HG03060 (cell line): ENCODE measurements at regions not wholly inside any gene's neighbourhood (a gene's known extent, or its start where the extent isn't known, plus 50 kb on each side); places are given as distances from the start of the nearest gene placed in this dataset.

Experiments
- ATAC-seq: cut with Tn5 transposase; IDR thresholded peaks from one replicate; pipeline ENCODE4 v1.9.1; 2021; ENCODE audit warnings: low read depth, moderate number of reproducible peaks; ENCODE audit not compliant: unreplicated experiment

GRCh38 chr6:104239971-104240370 is 619.7 kb downstream of the HACE1 start:
- no peak for ATAC-seq

GRCh38 chr6:104229057-104229456 is 630.7 kb downstream of the HACE1 start:
- no peak for ATAC-seq

- ATAC-seq, result no peak
These were observed 632.2 kb downstream of the HACE1 start for GRCh38 chr6:104227508-104227907.

DNA sequence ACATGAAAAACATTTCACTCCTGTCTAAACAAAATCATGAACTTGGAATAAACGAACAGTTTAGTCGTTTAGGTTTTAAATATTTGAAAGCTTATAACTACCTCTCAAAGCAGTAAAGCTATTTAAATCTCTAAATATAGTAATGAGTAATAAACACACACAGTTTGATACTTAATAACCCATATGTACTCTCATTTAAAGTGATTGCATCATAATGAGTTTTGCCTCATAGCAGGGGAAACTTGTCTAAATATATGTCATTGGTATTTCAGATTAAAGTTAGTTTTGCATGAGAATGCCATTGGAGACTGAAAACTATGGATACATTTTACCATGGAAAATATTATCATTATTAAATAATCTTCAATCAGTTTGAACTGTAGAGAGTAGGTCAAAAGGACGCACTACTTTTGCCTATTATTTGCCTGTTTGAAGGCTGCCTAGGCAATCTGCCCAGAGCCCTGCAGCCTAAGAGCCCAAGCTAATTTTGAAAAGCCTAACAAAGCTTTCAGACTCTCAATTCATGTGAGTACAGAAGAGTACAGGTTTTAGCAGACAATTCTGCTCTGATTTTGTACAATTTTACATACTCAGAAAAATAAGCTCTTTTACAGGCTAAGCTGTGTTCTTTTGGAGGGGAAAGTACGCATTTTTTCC is 632.8 kb downstream of the HACE1 start:
- no peak for ATAC-seq

DNA sequence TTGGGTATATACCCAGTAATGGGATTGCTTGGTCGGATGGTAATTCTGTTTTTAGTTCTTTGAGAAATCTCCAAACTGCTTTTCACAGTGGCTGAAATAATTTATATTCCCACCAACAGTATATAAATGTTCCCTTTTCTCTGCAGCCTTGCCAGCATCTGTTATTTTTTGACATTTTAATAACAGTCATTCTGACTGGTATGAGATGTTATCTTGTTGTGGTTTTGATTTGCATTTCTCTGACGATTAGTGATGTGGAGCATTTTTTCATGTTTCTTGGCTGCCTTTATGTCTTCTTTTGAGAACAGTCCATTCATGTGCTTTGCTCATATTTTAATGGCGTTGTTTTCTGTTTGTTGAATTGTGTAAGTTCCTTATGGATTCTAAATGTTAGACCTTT is 641.6 kb downstream of the HACE1 start:
- no peak for ATAC-seq

DNA sequence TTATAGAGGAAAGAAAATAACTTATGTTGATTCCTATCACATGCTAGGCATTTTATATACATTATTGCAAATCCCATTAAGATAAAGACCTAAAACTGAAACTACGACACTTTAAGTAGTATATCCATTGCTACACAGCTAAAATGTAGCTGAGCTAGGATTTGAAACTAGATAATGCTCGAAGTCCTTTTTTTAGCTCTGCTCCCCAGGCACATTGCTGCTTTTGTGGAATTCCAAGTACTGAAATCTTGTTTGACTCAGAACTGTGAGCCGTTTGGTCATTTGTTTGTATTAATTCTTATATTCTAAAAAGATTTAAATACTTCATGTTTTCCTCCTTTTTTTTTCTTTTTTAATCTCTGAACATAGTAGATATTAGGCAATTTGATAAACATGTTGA is 644.8 kb downstream of the HACE1 start:
- no peak for ATAC-seq

GRCh38 chr6:104212977-104213668 is 646.6 kb downstream of the HACE1 start:
- ATAC-seq, result no peak

- ATAC-seq, result no peak
These were observed 652.1 kb downstream of the HACE1 start for GRCh38 chr6:104207635-104208034.

DNA sequence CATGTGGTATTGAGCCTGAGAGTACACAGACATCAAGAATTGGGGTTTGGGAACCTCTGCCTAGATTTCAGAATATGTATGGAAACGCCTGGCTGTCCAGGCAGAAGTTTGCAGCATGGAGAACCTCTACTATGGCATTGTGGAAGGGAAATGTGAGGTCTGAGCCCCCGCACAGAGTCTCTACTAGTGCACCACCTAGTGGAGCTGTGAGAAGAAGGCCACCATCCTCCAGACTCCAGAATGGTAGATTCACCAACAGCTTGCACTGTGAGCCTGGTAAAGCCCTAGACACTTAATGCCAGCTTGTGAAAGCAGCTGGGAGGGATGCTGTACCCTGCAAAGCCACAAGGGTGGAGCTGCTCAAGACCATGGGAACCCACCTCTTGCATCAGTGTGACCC is 658.2 kb downstream of the HACE1 start:
- ATAC-seq, result no peak

DNA sequence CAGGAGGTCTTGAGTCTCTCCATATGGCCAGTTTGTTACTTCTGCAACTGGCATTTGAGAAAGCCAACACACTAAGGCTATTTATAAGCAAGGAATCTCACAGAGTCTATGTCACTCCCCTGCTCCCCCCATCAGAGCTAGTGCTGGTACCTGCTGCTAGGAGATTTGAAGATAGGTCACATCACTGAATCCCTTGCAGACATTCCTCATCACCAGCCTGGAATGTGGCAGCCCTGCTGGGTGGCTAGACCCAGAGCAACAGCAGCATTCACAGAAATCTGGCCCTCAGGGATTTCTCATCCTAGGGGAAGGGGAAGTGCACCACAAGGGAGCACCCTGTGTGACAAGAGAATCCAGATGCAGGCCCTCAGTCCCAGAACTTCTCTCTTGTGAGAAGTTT is 672.1 kb downstream of the HACE1 start:
- ATAC-seq, result no peak

DNA sequence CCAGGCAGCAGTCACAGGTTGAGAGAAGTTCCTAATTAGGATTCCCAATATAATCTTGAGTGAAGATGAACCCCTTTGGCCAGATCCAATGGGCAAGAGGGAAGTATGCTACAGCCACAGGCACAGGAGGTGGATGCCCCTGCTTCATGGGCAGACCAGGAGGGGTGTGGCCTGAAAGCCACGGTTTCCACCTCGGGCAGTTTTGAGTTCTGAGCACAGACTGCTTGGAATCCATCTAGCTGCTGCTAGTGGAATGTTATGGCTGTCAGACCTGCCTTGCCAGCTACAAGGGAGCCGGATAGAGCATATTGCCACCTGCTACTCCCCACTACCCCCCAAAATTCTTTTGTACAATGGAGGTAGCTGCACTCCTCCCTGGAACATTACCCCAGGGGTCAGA is 672.9 kb downstream of the HACE1 start:
- ATAC-seq, result no peak

GRCh38 chr6:104183816-104184435 is 675.8 kb downstream of the HACE1 start:
- ATAC-seq, result no peak

GRCh38 chr6:104182811-104183210 is 676.9 kb downstream of the HACE1 start:
- ATAC-seq, result no peak

GRCh38 chr6:104173668-104174067 is 686.1 kb downstream of the HACE1 start:
- ATAC-seq, result no peak

- ATAC-seq, result no peak
These were observed 689.3 kb downstream of the HACE1 start for GRCh38 chr6:104170401-104170800.

DNA sequence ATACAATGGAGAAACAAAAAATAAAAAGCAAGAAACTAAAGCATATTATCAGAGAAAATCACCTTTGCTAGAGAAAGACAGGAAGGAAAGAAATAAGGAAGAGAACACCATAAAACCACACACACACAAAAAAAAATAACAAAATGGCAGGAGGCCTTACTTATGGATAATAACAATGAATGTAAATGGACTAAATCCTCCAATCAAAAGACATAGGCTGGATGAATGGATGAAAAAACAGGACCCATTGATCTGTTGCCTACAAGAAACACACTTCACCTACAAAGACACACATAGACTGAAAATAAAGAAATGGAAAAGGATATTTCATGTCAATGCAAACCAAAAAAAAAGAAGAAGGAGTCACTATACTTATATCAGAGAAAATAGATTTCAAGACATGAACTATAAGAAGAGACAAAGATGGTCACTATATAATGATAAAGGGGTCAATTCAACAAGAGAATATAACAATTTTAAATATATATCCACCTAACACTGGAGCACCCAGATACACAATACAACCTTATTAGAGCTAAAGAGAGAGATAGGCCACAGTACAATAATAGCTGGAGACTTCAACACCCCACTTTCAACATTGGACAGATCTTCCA is 693.6 kb downstream of the HACE1 start:
- no peak for ATAC-seq

GRCh38 chr6:104162036-104162669 is 697.6 kb downstream of the HACE1 start:
- no peak for ATAC-seq

DNA sequence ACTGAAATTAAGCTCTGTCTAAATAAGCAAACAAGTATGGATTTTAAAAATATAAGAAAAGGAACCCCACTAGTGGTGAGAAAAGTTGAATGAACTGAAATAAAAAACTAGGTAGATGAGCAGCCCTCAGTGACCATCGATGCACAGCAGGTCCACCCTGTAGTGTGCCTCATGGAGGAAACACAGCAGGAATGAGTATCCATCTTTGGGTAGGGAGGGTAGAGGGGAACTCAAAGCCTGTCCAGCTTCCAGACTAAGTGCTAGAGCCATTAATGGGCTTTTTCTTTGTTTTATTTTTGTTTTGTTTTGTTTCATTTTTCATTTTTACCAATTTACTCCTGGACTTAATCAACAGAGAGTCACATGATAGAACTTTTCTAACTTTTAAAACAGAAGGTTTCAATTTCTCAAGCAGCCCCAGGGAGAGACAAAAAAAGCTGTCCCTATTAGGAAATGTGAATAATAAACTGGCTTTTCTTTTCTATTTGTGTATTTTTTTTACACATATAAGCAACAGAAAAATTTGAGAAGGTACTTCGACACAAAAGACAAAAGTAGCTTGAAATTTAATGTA is 700.6 kb downstream of the HACE1 start:
- ATAC-seq, result no peak

- ATAC-seq, result no peak
These were observed 716.0 kb downstream of the HACE1 start for GRCh38 chr6:104143757-104144156.

DNA sequence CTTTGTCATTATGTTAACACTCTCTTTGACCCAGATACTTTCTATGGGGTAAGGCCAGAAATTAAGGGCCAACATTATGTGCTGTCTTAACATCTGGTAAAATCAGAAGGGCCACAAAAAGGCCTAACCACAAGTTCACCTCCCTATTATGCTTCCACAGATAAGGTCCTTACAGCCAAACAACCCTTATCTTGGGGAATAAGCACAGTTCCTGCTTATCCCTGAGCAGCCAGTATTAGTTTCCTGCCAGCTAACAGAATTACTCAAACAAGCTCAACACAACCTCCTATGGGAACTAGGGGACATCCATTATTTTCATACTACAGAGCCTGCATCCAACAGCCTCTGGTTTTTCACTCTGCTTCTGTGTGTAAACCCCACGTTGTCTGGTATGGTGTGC is 724.8 kb downstream of the HACE1 start:
- no peak for ATAC-seq

DNA sequence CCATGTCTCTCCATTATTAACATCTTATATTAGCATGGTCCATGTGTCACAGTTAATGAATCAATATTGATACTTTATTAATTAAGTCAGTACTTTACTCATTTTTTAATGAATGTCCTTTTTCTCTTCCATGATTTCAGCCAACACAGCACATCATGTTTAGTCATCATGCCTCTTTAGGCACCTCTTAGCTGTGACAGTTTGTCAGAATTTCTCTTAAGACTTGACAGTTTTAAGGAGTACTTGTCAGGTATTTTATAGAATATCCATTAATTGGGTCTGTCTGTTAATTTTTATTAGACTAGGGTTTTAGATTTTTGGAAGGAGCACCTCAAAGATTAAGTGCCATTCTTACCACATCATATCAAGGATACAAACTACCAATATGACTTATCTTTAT is 729.4 kb downstream of the HACE1 start:
- no peak for ATAC-seq
